ENCODE measurements at regions not wholly inside any gene's neighbourhood (a gene's known extent, or its start where the extent isn't known, plus 50 kb on each side); places are given as distances from the start of the nearest gene placed in this dataset.

DNA sequence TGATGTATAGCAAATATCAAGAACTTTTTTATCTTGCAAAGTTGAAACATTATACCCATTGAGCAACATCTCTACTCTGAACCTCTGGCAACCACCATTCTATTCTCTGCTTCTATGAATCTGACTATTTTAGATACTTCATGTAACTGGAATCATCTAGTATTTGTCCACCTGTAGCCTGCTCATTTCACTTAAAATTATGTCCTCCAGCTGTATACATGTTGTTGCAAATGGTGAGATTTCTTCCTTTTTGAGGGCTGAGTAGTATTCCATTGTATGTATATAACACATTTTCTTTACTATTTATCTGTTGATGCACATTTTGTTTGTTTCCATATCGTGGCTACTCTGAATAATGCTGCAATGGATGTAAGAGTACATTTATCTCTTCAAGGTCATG, 476.3 kb upstream of the LRRC4C start:
- no peaks in the 10 kb centered on the region for H3K27me3 ChIP-seq (ENCODE audit: control insufficient read depth in 1 of 2, insufficient read depth in 2 of 2, low read length in 2 of 2)
- WGBS (ENCODE audit: low lambda C conversion rate) = 0% methylated on average over 1 of the region's 1 CpG
- H3K79me2 ChIP-seq (ENCODE audit: insufficient read depth, low read length) = no peaks in the 10 kb centered on the region
- H3K27ac ChIP-seq (ENCODE audit: extremely low read length, insufficient read depth, low read length) = no peak overlapping the region
- H4K20me1 ChIP-seq (ENCODE audit: insufficient read depth, low read length) = no peaks in the 10 kb centered on the region
- no peaks in the 10 kb centered on the region for H3K4me1 ChIP-seq (ENCODE audit: insufficient read depth, low read length)
- CTCF ChIA-PET (ENCODE audit: low intra/inter-chr PET ratio, low total read pairs) = no interaction called here
- H3K9me3 ChIP-seq (ENCODE audit: low read length) = peaks cover 94% of the 10 kb centered on the region
- H3K4me2 ChIP-seq (ENCODE audit: low read depth, low read length) = no peak overlapping the region
- no peak for FAIRE-seq
- TF ChIP-seq ZFP36L2 (CRISPR knock-in tag; IDR thresholded peaks at IDR 0.05) (no peak), ZNF678 (CRISPR knock-in tag; IDR thresholded peaks at IDR 0.05) (no peak), PRDM15 (CRISPR knock-in tag; IDR thresholded peaks at IDR 0.05) (no peak), DNMT1 (CRISPR knock-in tag; IDR thresholded peaks at IDR 0.05) (no peak), NFYB (CRISPR knock-in tag; IDR thresholded peaks at IDR 0.05) (no peak), ZNF75D (CRISPR knock-in tag; IDR thresholded peaks at IDR 0.05; ENCODE audit: borderline replicate concordance) (no peak), TOPORS (CRISPR knock-in tag; IDR thresholded peaks at IDR 0.05) (no peak), ZNF432 (CRISPR knock-in tag; IDR thresholded peaks at IDR 0.05; ENCODE audit: borderline replicate concordance) (no peak), RBM39 (IDR thresholded peaks at IDR 0.05; ENCODE audit: low read depth, low read length, poor library complexity, severe bottlenecking) (no peak), RCOR2 (CRISPR knock-in tag; IDR thresholded peaks at IDR 0.05) (no peak), MATR3 (CRISPR knock-in tag; IDR thresholded peaks at IDR 0.05) (no peak), NCOA5 (CRISPR knock-in tag; IDR thresholded peaks at IDR 0.05) (no peak), TEAD2 (CRISPR knock-in tag; IDR thresholded peaks at IDR 0.05) (no peak)
- TF ChIP-seq, protein P1, sequence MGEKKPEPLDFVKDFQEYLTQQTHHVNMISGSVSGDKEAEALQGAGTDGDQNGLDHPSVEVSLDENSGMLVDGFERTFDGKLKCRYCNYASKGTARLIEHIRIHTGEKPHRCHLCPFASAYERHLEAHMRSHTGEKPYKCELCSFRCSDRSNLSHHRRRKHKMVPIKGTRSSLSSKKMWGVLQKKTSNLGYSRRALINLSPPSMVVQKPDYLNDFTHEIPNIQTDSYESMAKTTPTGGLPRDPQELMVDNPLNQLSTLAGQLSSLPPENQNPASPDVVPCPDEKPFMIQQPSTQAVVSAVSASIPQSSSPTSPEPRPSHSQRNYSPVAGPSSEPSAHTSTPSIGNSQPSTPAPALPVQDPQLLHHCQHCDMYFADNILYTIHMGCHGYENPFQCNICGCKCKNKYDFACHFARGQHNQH (CRISPR knock-in tag; IDR thresholded peaks at IDR 0.05) = no peak
- TF ChIP-seq, protein P2, sequence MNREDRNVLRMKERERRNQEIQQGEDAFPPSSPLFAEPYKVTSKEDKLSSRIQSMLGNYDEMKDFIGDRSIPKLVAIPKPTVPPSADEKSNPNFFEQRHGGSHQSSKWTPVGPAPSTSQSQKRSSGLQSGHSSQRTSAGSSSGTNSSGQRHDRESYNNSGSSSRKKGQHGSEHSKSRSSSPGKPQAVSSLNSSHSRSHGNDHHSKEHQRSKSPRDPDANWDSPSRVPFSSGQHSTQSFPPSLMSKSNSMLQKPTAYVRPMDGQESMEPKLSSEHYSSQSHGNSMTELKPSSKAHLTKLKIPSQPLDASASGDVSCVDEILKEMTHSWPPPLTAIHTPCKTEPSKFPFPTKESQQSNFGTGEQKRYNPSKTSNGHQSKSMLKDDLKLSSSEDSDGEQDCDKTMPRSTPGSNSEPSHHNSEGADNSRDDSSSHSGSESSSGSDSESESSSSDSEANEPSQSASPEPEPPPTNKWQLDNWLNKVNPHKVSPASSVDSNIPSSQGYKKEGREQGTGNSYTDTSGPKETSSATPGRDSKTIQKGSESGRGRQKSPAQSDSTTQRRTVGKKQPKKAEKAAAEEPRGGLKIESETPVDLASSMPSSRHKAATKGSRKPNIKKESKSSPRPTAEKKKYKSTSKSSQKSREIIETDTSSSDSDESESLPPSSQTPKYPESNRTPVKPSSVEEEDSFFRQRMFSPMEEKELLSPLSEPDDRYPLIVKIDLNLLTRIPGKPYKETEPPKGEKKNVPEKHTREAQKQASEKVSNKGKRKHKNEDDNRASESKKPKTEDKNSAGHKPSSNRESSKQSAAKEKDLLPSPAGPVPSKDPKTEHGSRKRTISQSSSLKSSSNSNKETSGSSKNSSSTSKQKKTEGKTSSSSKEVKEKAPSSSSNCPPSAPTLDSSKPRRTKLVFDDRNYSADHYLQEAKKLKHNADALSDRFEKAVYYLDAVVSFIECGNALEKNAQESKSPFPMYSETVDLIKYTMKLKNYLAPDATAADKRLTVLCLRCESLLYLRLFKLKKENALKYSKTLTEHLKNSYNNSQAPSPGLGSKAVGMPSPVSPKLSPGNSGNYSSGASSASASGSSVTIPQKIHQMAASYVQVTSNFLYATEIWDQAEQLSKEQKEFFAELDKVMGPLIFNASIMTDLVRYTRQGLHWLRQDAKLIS (CRISPR knock-in tag; IDR thresholded peaks at IDR 0.05) = no peak
- TF ChIP-seq, protein P3, sequence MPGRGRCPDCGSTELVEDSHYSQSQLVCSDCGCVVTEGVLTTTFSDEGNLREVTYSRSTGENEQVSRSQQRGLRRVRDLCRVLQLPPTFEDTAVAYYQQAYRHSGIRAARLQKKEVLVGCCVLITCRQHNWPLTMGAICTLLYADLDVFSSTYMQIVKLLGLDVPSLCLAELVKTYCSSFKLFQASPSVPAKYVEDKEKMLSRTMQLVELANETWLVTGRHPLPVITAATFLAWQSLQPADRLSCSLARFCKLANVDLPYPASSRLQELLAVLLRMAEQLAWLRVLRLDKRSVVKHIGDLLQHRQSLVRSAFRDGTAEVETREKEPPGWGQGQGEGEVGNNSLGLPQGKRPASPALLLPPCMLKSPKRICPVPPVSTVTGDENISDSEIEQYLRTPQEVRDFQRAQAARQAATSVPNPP (CRISPR knock-in tag; IDR thresholded peaks at IDR 0.05) = no peak
- in situ Hi-C loops (cut with HindIII; ENCODE audit: extremely low pct_ligation_motif_present, low pct_unique_long_range_greater_than_20kb) = no loop called here
- no peak for ATAC-seq
- no peak for DNase-seq (ENCODE audit: low spot score)
- no peak overlapping the region for H2AFZ ChIP-seq (ENCODE audit: low read length)
- H3K36me3 ChIP-seq (replicated peaks in 1 of 2; ENCODE audit: control insufficient read depth in 1 of 2, insufficient read depth in 2 of 2, low read length in 2 of 2) = no peaks in the 10 kb centered on the region
- intact Hi-C loops (cut with micrococcal nuclease; ENCODE audit: unreplicated experiment) = no loop called here
- no peak overlapping the region for H3K4me3 ChIP-seq (replicated peaks in 1 of 3; ENCODE audit: insufficient read depth in 1 of 3, low read depth in 2 of 3, low read length in 3 of 3)
- POLR2A ChIA-PET = no interaction called here
- no peak overlapping the region for H3K9ac ChIP-seq (ENCODE audit: insufficient read depth, low read depth, low read length)
- BruUV-seq (replicated peaks) = no TSS peak
